HUDEP-2 (cell line): ENCODE measurements at regions not wholly inside any gene's neighbourhood (a gene's known extent, or its start where the extent isn't known, plus 50 kb on each side); places are given as distances from the start of the nearest gene placed in this dataset.
"Not testable (repeated sequence)": the region's sequence is repeated elsewhere in the genome, so short reads cannot be mapped to it uniquely, and the experiment has no call there.

Experiments used
- DNase-seq, 76 experiments: peaks; one replicate each; lab custom pipeline; 2025; ENCODE audit not compliant: unreplicated experiment in 76 of 76; lab: John Stamatoyannopoulos, UW

GRCh38 chr1:176396604-176397395 is 66.2 kb upstream of the PAPPA2 start:
- DNase-seq, result not testable (repeated sequence)

- DNase-seq, result no peak
These were observed 71.4 kb upstream of the PAPPA2 start for GRCh38 chr1:176391621-176392020.

- no peak for DNase-seq
These were observed 78.1 kb upstream of the PAPPA2 start for GRCh38 chr1:176384841-176385240.

DNA sequence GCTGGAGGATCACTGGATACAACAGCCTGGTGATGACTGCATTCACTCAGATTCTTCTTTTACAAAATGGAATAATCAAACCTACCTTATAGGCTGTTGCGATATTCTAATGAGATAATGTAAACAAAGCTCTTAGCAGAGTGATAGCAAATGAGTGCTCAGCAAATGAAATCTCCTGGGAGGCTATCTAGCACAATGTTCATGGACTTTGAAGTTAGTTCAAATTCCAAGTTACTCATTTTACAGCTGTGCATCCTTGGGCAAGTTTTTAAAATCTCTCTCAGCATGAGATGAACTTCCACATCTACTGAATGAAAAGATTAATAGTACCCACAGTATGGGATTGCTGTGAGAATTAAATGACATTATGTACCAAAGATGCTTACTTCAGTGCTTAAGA is 80.8 kb upstream of the PAPPA2 start:
- no peak for DNase-seq

- peak in 4 of 76 experiments; percentile 1 to 12 (median 2) for DNase-seq
These were observed 83.2 kb upstream of the PAPPA2 start for GRCh38 chr1:176379626-176380339.

GRCh38 chr1:176374967-176375569 is 87.9 kb upstream of the PAPPA2 start:
- peak in 61 of 76 experiments; percentile 1 to 82 (median 32) for DNase-seq

- no peak for DNase-seq
These were observed 98.6 kb upstream of the PAPPA2 start for GRCh38 chr1:176364236-176364905.

GRCh38 chr1:176349135-176349715 is 113.8 kb upstream of the PAPPA2 start:
- DNase-seq, result not testable (repeated sequence)

DNA sequence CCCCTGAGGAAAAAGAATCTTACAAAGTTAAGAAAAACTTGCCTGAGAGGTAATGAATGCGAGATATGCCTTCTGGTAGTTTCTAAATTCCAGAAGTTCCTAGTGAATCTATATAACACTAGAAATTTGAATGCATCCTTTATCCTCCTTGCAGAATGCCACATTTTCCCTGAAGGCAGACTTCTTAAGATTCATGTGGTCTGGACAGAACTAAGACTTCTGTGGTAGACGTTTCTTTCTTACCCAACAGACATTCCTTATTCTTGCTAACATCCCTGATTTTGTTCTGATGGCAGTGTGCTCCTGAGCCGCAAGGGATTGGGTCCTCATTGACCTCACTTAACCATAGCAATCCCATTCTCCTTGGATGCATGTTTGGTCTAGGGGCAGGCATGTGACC is 121.3 kb upstream of the PAPPA2 start:
- no peak for DNase-seq

- DNase-seq, result no peak
These were observed 124.1 kb upstream of the PAPPA2 start for GRCh38 chr1:176338877-176339276.

DNA sequence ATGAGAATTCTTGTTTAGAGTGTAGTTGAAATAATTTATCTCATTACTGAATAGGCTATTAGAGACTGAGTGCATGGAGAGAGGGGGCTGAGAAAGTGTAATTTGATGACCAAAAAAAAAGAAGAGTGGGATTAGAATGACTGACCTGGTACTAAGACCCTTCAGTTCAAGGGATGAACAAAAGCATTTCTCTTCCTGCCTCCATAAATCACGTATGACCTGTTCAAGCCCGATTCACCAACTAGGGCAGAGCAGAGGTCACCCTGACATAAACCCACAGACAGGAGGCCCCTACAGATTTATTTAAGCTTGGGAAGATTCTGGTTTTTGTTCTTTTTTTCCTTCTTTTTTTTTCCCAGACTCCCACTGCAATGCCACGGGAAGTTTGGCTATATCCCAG is 123.7 kb upstream of the COP1 start:
- no peak for DNase-seq

DNA sequence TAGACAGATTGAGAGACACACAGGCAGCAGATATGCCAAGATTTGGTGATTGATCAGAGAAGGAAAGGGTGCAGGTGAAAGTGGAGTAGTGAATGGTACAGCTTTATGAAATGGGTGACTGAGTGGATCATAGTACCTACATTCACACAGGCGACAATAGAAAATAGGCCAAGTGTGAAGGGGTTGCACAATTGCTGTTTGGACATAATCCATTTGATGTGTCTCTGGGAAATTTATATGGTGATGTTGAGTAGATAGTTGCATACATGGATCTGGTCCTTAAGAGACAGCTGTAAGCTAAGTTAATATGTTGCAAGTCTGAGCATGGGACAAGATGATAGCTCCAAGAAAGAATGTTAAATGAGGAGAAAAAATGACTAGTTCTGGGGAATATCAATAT is 118.6 kb upstream of the COP1 start:
- DNase-seq, result no peak

GRCh38 chr1:176323472-176323871 is 116.4 kb upstream of the COP1 start:
- DNase-seq, result no peak

DNA sequence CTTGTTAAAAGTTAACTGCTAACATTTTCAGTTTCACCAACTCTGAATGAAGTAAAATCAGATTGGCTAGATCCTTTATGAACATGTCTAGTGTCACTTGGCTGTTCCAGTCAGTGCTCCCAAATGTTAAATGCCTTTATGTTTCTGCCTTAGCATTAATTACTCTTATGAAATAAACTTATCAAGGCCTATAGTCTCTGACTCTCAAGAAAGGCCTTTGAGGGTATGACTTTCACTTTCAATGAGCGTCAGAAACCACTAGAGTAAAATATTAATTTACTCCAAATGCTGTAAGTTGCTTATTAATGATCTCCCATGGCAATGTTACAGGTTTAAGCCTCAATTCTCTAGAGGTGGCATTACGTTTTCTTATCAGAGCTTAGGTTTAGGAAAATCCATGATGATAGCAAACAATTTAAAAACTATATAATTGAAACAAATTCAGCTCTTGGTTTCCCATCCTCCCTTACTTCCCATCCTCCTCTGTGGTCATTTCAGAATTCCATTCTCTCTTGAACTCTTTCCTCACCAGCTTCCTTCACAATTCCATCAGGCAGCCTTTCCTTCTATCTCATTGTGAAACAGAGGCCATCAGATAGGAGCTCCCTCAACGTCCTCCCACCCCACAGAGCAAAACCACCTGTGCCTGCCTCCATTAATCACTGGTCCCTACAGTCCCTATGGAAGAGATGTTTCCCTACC is 108.6 kb upstream of the COP1 start:
- no peak for DNase-seq

- DNase-seq, result not testable (repeated sequence)
These were observed 89.5 kb upstream of the COP1 start for GRCh38 chr1:176296602-176297001.

DNA sequence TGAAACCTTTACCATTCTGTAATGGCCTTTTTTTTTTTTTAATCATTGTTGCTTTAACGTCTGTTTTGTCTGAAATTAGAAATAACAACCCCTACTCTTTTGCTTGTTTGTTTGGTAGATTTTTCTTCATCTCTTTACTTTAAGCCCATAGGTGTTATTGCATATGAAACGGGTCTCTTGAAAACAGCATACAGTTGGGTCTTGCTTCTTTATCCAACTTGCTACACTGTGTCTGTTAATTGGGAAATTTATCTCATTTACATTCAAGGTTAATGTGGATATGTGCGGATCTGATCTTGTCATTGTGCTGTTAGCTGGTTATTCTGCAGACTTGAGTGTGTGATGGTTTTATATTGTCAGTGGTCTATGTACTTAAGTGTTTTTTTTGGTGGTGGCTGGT is 78.9 kb upstream of the COP1 start:
- DNase-seq, result no peak

GRCh38 chr1:176271572-176271971 is 64.5 kb upstream of the COP1 start:
- no peak for DNase-seq
